NCI-H2171 (cell line): ENCODE measurements at regions not wholly inside any gene's neighbourhood (a gene's known extent, or its start where the extent isn't known, plus 50 kb on each side); places are given as distances from the start of the nearest gene placed in this dataset.

ENCODE experiments used
- DNase-seq: peaks from one replicate; lab custom pipeline; 2025; lab: John Stamatoyannopoulos, UW

DNA sequence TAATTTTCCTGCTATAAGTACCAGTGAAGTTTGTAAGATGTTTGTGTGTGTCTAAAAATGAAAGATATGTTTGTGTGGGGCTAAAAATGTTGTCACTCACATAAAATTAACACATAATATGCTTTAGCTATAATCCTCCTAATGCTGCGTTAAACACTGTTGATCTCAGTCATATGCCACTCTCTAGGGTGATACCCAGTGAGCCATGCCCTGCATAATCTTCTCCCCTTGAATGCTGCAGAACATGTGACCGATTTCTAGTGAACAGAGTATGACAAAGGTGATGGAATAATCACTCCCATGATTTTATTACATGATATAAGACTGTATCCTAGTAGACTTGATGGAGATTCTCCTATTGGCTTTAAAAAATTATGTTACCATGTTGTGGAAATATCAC lies 119.1 kb upstream of the EPHA5 start:
- DNase-seq = no peak

DNA sequence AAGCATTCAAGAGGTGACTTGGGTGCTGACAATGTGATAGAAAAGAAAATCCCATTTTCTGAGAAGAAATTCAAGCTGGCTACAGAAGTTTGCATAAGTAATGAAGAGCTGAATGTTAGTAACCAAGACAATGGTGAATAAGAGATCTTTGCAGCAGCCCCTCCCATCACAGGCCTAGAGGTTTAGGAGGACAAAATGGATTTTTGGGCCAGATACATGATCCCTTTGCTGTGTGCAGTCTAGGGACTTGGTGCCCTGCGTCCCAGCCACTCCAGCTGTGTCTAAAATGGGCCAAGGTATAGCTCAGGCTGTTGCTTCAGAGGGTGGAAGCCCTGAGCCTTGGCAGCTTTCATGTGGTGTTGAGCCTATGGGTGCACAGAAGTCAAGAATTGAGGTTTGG lies 107.0 kb upstream of the EPHA5 start:
- DNase-seq = no peak

DNA sequence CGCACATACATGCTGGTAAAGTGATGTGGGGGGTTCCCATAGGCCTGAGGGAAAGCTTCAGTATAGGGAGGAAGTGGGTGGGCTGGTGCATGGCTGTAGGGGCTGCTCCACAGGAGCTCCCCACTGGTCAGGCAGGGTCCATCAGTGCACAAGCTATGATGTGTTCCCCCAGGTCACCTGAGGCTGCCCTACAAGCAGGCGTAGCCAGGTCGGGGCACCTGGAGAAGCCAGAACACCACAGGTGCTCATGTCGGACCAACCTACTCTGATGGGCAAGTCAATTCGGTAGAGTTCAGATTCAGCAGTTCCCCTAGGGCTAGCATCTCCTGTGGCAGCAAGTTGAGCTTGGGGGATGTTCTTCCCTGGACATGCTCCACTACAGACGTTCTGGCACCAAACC lies 103.3 kb upstream of the EPHA5 start:
- DNase-seq = no peak

DNA sequence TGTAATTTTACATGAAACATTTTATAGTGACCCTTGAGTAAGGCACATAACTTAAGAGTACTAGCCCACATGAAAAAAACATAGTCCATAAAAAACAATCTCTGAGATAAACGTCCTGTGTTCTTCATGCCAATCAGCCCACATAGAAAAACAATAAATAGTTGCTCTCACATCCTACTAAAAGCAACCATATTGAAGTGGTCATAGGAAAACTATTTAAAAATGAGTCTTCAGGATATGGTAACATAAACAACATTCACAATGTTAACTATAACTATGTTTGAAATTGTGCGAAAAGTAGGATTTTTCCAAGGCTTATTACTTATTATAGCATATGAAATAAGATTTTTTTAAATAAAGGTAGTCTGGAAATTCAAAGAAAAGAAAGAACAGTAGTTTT lies 77.1 kb upstream of the EPHA5 start:
- no peak for DNase-seq

DNA sequence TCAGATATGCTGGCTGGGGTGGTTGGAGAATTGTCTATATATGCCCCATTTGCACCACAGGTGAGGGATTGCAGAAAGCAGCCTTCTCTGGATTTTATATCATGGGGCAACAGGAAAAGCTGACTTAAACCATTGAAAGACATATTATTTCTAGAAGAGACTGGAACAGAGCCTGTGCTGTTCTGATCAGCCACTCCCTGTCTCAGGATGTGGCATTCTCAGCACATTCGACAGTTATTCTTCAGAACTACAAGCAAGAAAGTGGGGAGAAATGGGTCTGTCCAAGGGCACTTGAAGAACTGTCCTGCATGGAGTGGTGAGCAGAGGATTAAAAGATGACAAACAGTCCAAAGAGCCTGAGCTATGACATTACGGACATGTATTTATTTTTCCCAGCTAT lies 67.8 kb upstream of the EPHA5 start:
- DNase-seq = no peak

DNA sequence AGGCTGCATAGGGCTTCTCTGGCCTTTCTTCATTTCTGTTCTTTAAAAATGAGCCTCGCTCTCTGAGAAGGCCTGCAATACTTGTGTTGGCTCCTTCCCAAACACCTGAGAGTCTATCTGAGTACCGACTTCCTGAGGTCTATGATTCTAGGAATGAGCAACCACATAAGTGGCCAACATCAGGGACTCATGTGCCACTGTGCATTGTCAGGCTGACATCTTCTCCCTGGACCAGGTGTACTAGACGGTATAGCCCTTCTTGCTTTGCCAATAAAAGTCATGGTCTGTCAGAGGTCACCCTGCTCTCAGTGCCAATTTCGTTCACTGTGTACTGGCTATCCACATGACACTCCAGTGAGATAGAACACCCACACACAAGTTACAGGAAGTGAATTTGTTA lies 67.4 kb upstream of the EPHA5 start:
- no peak for DNase-seq

DNA sequence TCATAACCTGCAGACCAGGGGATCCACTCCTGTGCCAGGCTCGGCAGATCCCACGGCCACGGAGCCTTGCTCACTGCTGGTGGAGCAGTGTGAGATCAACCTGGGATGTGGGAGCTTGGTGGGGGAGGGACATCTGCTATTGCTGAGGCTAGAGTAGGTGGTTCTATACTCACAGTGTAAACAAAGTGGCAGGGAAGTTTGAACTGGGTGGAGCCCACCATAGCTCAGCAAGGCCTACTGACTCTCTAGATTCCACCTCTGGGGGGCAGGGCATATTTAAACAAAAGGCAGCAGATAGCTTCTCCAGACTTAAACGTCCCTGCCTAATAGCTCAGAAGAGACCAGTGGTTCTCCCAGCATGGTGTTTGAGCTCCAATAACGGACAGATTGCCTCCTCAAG lies 54.7 kb upstream of the EPHA5 start:
- no peak for DNase-seq
